Osteoblast (primary cell): ENCODE measurements at regions not wholly inside any gene's neighbourhood (a gene's known extent, or its start where the extent isn't known, plus 50 kb on each side); places are given as distances from the start of the nearest gene placed in this dataset.

Experiments used
- DNase-seq: peaks from one replicate; pipeline ENCODE4 v3.0.0; 2011; ENCODE audit warnings: low spot score, mixed read lengths; ENCODE audit not compliant: insufficient read length; ENCODE audit errors: missing footprints
- H2AFZ ChIP-seq: 2 replicates; pipeline ENCODE4 v1.6.0; 2011; ENCODE audit warnings: mild to moderate bottlenecking, low read length
- H3K27ac ChIP-seq: 2 replicates; pipeline ENCODE4 v1.5.1; 2011; ENCODE audit warnings: mild to moderate bottlenecking, low read depth, low read length, moderate library complexity
- H3K27me3 ChIP-seq: 2 replicates; pipeline ENCODE4 v1.6.0; 2012; ENCODE audit warnings: mild to moderate bottlenecking, control low read depth, inconsistent platforms, low read length, moderate library complexity; ENCODE audit not compliant: insufficient read depth
- H3K36me3 ChIP-seq: 2 replicates; pipeline ENCODE4 v1.5.1; 2011; ENCODE audit warnings: mild to moderate bottlenecking, low read length, control low read depth, moderate library complexity; ENCODE audit not compliant: insufficient read depth
- H3K4me1 ChIP-seq: 2 replicates; pipeline ENCODE4 v1.5.1; 2011; ENCODE audit warnings: mild to moderate bottlenecking, low read length, control low read depth, moderate library complexity; ENCODE audit not compliant: insufficient read depth
- H3K4me2 ChIP-seq: 2 replicates; pipeline ENCODE4 v1.6.0; 2011; ENCODE audit warnings: mild to moderate bottlenecking, low read length; ENCODE audit not compliant: insufficient read depth
- H3K4me3 ChIP-seq: fragments of 200-600 bp; sonication (generic); 3 replicates; pipeline ENCODE4 v1.5.1; 2012; ENCODE audit warnings: mild to moderate bottlenecking, low read length, inconsistent platforms; ENCODE audit not compliant: insufficient read depth
- H3K79me2 ChIP-seq: 2 replicates; pipeline ENCODE4 v1.6.0; 2012; ENCODE audit warnings: mild to moderate bottlenecking, low read length, control low read depth, inconsistent platforms; ENCODE audit not compliant: insufficient read depth
- H3K9me3 ChIP-seq: 2 replicates; pipeline ENCODE4 v1.5.1; 2011; ENCODE audit warnings: low read depth, low read length, control low read depth
- H4K20me1 ChIP-seq: 2 replicates; pipeline ENCODE4 v1.6.0; 2012; ENCODE audit warnings: mild to moderate bottlenecking, low read length, control low read depth; ENCODE audit not compliant: insufficient read depth
- TF ChIP-seq, protein P1 (sequence below): IDR thresholded peaks from 2 replicates; pipeline ENCODE4 v1.5.1; 2011; ENCODE audit warnings: mild to moderate bottlenecking, low read depth, low read length, moderate library complexity; ENCODE audit errors: extremely low read depth

DNA sequence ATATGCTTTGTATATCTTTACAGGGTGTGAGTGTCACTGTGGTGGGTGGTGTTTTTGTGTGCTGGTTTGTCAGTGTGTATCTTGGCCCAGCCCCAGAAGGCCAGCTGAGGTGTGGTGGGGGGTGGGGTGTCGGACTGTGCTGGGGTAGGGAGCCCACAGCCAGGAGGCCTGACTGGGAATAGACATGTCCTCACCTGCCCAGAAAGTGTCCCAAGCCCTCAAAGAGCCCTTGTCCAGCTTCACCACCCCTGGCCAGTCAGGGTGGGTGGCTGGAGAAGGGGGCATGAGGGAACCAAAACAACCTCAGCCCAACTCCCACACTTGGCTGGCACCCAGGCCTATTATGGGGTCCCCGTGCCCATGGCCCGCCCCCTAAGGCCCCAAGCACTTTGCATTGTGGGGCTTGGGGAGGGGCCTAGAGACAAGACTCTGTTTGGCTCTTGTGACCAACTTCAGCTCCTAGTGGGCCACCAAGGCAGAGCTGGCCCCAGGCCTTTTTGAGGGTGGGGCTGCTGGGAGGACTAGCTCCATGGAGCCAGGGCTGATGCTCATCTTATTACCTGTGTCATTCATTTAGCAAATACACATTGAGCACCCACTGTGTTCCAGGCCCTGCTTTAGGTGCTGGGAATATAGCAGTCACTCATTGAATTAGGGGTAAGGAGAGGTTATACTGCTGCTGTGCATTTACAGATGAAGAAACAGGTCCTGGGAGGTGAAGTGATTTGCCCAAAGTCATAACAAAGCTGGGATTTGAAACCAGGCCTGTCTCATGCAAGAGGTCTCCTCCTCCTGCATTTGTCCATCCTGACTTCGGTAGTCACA, 56.2 kb upstream of the PSD2 start:
- H3K36me3 ChIP-seq: no peaks in the 10 kb centered on the region
- no peak overlapping the region for H3K4me3 ChIP-seq
- H3K4me2 ChIP-seq: no peak overlapping the region
- H3K27me3 ChIP-seq: no peaks in the 10 kb centered on the region
- H3K9me3 ChIP-seq: no peaks in the 10 kb centered on the region
- no peaks in the 10 kb centered on the region for H3K79me2 ChIP-seq
- no peaks in the 10 kb centered on the region for H4K20me1 ChIP-seq
- TF ChIP-seq, protein P1, sequence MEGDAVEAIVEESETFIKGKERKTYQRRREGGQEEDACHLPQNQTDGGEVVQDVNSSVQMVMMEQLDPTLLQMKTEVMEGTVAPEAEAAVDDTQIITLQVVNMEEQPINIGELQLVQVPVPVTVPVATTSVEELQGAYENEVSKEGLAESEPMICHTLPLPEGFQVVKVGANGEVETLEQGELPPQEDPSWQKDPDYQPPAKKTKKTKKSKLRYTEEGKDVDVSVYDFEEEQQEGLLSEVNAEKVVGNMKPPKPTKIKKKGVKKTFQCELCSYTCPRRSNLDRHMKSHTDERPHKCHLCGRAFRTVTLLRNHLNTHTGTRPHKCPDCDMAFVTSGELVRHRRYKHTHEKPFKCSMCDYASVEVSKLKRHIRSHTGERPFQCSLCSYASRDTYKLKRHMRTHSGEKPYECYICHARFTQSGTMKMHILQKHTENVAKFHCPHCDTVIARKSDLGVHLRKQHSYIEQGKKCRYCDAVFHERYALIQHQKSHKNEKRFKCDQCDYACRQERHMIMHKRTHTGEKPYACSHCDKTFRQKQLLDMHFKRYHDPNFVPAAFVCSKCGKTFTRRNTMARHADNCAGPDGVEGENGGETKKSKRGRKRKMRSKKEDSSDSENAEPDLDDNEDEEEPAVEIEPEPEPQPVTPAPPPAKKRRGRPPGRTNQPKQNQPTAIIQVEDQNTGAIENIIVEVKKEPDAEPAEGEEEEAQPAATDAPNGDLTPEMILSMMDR: no peak
- H3K27ac ChIP-seq: no peak overlapping the region
- peak; percentile 62 for DNase-seq
- no peaks in the 10 kb centered on the region for H3K4me1 ChIP-seq
- H2AFZ ChIP-seq: no peak overlapping the region

DNA sequence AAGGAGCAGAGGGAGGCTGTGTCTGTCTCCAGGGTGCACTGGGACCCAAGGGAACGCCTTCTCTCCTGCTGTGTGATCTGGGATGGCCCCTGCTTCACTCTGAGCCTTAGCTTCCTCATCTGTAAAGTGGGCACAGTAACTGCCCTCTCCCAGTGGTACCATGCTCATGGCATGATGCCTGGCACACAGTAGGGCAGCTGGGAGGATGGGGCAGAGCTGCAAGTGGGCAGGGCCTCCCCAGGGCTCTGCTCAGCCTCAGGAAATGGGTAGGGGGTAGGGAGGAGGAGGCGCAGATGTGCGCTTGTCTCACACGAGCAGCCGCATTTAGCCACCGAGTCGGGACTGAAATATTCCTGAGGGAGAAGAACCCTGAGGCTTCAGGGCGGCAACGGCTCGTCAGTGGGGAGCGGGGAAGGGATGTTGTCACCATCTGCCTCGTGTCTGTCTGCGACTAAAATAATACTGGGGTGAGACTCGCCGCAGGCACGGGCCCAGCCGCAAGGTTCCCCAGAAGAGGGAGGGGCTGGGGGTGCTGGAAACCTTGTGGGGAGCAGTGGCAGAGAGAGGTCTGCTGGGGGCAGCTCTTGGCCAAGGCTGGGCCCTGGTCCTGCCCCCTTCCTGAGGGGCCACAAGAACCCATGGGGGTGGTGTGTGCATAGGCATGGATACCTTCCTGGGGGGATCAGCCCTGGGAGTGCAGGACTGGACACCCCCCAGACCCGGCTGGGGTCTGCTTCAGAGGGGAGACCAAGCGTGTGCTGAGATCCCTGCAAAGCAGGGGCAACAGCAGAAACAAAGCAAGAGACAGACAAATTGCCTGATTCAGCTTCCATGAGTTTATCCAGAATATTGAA, 55.2 kb upstream of the PSD2 start:
- DNase-seq: peak; percentile 54
- no peak overlapping the region for H3K27ac ChIP-seq

DNA sequence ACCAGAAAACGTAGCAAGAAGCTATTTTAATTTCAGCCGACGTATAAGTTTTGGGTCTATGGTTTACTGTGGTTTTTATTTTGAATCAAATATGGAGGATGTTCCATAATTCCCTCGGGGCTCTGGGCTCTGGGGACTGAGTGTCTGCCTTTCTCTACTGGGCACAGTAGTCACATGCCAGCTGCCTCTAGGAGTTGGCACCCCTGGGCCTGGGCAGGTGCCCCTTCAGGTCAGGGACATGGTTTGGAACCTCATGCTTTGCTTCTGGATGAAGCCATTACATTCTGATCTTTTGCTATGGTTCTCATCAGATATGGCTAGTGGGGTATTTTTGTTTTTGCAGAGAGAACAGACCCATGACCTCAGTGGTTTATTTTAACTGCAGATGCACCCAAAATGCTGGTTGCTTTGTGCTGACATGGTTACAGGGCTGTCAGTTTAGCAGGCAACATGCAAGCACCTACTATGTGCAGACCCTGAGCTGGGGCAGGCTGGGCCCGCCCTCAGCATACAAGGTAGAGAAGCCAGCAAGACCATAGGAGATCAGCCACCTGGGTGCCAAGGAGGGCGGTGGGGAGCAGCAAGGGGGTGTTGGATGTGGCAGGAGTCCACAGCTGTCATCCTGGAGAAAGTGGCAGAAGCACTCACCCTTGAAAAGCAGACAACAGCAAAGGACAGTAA, 54.5 kb upstream of the PSD2 start:
- no peak overlapping the region for H3K4me2 ChIP-seq

More for the DNA sequence above, 55.2 kb upstream of the PSD2 start:
- H3K4me2 ChIP-seq: no peak overlapping the region
- no peaks in the 10 kb centered on the region for H3K27me3 ChIP-seq
- no peak overlapping the region for H2AFZ ChIP-seq
- no peaks in the 10 kb centered on the region for H3K36me3 ChIP-seq
- no peaks in the 10 kb centered on the region for H3K79me2 ChIP-seq
- H3K9me3 ChIP-seq: no peaks in the 10 kb centered on the region
- TF ChIP-seq, protein P1: no peak
- no peaks in the 10 kb centered on the region for H4K20me1 ChIP-seq
- no peak overlapping the region for H3K4me3 ChIP-seq
- H3K4me1 ChIP-seq: peaks cover 9% of the 10 kb centered on the region

More for the DNA sequence above, 54.5 kb upstream of the PSD2 start:
- H3K27ac ChIP-seq: no peak overlapping the region
- H3K4me1 ChIP-seq: peaks cover 17% of the 10 kb centered on the region
- H3K36me3 ChIP-seq: no peaks in the 10 kb centered on the region
- no peaks in the 10 kb centered on the region for H4K20me1 ChIP-seq
- no peaks in the 10 kb centered on the region for H3K79me2 ChIP-seq
- H2AFZ ChIP-seq: no peak overlapping the region
- H3K4me3 ChIP-seq: no peak overlapping the region
- TF ChIP-seq, protein P1: no peak
- H3K9me3 ChIP-seq: no peaks in the 10 kb centered on the region
- H3K27me3 ChIP-seq: no peaks in the 10 kb centered on the region
- DNase-seq: peak; percentile 54
